ENCODE measurements at regions not wholly inside any gene's neighbourhood (a gene's known extent, or its start where the extent isn't known, plus 50 kb on each side); places are given as distances from the start of the nearest gene placed in this dataset.

DNA sequence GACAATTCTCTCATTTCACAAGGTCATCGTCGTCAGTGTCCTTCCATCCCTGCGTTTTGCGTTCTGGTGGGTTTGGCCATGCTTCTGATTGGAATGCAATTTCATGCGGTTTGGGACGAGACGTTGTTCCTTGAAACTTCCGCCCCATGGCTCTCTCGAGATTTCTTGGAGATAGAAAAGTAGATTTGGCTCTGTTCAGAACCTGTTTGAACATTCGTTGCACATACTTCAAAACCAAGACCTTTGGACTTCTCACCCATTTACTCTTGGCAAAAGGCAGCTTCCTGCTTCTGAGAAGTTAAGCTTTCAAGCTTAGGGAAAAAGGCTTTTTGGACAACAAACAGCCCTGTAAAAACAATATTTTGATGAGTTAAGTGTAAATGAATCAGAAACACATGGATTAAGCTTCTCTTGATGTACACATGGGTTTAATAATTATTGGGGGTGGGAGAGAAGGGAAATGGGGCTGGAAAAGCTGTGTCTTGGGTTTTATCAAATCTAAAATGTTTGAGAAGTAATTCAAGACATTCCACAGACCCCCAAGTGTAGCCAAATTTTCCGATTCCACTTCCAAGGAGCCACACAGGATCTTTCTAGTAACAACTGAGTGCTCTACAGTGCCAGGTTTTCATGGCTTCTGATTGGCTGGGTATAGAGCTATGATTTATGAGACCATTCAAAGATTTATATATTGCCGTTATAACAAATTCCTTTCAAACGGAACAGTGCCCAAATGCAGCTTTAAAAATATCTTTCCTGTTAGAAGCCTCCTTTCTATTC, 467.2 kb downstream of the MED13L start:
- Histone ChIP-seq H4K20me1 (replicated peaks; ENCODE audit: control insufficient read depth, insufficient read depth, low read length) (no peaks in the 10 kb centered on the region), H3K27me3 (ENCODE audit: control insufficient read depth in 2 of 2, insufficient read depth in 2 of 2, low read length in 2 of 2) (peaks cover 0 to 7% of the 10 kb centered on the region in 2 experiments; a peak in 1 of 5 replicates), H3K4me2 (ENCODE audit: insufficient read depth, low read length) (no peak overlapping the region), H2AFZ (ENCODE audit: low read depth, low read length) (no peak overlapping the region), H3K79me2 (ENCODE audit: control insufficient read depth, insufficient read depth, low read length) (no peaks in the 10 kb centered on the region), H3K4me3 (no peak overlapping the region), H3K36me3 (ENCODE audit: control insufficient read depth, insufficient read depth, low read length) (no peaks in the 10 kb centered on the region), H3K9me1 (ENCODE audit: control insufficient read depth, insufficient read depth, low read length) (no peaks in the 10 kb centered on the region), H3K9ac (ENCODE audit: insufficient read depth in 1 of 2, low read depth in 2 of 2, low read length in 2 of 2) (no peak overlapping the region), H3K4me1 (replicated peaks in 1 of 2; ENCODE audit: control insufficient read depth in 2 of 2, insufficient read depth in 2 of 2, low read length in 2 of 2) (no peaks in the 10 kb centered on the region), H3K27ac (ENCODE audit: extremely low read depth, low read depth, low read length) (no peak overlapping the region), H3K9me3 (replicated peaks; ENCODE audit: control insufficient read depth, insufficient read depth, low read depth, low read length) (no peaks in the 10 kb centered on the region; the same call in 1 of the 2 replicates)
- ATAC-seq (no peak), FAIRE-seq (no peak), DNase-seq (ENCODE audit: extremely low read depth in 1 of 4, low spot score in 3 of 4) (no peak)
- ChIA-PET CTCF (ENCODE audit: low intra/inter-chr PET ratio) (no interaction called here), POLR2A (interaction anchor here (0.5 kb wide), 1 partner anchor 414 kb away, joined by 3 read pairs; no protein-coding TSS in a partner anchor)
- WGBS (ENCODE audit: insufficient coverage, low coverage, missing lambda C conversion rate), result under 1% methylated on average over 13 of the region's 13 CpGs
- BruUV-seq (replicated peaks), result no TSS peak
- intact Hi-C loops (cut with micrococcal nuclease), result no loop called here
- in situ Hi-C loops (cut with MboI), result no loop called here
- no peak for TF ChIP-seq SMARCC2 (IDR thresholded peaks at IDR 0.05; ENCODE audit: low read depth)
- TF ChIP-seq, protein P1, sequence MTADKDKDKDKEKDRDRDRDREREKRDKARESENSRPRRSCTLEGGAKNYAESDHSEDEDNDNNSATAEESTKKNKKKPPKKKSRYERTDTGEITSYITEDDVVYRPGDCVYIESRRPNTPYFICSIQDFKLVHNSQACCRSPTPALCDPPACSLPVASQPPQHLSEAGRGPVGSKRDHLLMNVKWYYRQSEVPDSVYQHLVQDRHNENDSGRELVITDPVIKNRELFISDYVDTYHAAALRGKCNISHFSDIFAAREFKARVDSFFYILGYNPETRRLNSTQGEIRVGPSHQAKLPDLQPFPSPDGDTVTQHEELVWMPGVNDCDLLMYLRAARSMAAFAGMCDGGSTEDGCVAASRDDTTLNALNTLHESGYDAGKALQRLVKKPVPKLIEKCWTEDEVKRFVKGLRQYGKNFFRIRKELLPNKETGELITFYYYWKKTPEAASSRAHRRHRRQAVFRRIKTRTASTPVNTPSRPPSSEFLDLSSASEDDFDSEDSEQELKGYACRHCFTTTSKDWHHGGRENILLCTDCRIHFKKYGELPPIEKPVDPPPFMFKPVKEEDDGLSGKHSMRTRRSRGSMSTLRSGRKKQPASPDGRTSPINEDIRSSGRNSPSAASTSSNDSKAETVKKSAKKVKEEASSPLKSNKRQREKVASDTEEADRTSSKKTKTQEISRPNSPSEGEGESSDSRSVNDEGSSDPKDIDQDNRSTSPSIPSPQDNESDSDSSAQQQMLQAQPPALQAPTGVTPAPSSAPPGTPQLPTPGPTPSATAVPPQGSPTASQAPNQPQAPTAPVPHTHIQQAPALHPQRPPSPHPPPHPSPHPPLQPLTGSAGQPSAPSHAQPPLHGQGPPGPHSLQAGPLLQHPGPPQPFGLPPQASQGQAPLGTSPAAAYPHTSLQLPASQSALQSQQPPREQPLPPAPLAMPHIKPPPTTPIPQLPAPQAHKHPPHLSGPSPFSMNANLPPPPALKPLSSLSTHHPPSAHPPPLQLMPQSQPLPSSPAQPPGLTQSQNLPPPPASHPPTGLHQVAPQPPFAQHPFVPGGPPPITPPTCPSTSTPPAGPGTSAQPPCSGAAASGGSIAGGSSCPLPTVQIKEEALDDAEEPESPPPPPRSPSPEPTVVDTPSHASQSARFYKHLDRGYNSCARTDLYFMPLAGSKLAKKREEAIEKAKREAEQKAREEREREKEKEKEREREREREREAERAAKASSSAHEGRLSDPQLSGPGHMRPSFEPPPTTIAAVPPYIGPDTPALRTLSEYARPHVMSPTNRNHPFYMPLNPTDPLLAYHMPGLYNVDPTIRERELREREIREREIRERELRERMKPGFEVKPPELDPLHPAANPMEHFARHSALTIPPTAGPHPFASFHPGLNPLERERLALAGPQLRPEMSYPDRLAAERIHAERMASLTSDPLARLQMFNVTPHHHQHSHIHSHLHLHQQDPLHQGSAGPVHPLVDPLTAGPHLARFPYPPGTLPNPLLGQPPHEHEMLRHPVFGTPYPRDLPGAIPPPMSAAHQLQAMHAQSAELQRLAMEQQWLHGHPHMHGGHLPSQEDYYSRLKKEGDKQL (CRISPR knock-in tag; IDR thresholded peaks at IDR 0.05; ENCODE audit: borderline replicate concordance), result no peak
- no peak for TF ChIP-seq ZNF41 (CRISPR knock-in tag; conservative IDR thresholded peaks at IDR 0.05)
- TF ChIP-seq ARNT (IDR thresholded peaks at IDR 0.05), result no peak
- no peak for TF ChIP-seq ZBTB8A (IDR thresholded peaks at IDR 0.05; ENCODE audit: partially characterized antibody)
- TF ChIP-seq, protein P2, sequence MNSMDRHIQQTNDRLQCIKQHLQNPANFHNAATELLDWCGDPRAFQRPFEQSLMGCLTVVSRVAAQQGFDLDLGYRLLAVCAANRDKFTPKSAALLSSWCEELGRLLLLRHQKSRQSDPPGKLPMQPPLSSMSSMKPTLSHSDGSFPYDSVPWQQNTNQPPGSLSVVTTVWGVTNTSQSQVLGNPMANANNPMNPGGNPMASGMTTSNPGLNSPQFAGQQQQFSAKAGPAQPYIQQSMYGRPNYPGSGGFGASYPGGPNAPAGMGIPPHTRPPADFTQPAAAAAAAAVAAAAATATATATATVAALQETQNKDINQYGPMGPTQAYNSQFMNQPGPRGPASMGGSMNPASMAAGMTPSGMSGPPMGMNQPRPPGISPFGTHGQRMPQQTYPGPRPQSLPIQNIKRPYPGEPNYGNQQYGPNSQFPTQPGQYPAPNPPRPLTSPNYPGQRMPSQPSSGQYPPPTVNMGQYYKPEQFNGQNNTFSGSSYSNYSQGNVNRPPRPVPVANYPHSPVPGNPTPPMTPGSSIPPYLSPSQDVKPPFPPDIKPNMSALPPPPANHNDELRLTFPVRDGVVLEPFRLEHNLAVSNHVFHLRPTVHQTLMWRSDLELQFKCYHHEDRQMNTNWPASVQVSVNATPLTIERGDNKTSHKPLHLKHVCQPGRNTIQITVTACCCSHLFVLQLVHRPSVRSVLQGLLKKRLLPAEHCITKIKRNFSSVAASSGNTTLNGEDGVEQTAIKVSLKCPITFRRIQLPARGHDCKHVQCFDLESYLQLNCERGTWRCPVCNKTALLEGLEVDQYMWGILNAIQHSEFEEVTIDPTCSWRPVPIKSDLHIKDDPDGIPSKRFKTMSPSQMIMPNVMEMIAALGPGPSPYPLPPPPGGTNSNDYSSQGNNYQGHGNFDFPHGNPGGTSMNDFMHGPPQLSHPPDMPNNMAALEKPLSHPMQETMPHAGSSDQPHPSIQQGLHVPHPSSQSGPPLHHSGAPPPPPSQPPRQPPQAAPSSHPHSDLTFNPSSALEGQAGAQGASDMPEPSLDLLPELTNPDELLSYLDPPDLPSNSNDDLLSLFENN (IDR thresholded peaks at IDR 0.05; ENCODE audit: low read depth in 2 of 2, low read length in 2 of 2), result no peak
- TF ChIP-seq, protein P3, sequence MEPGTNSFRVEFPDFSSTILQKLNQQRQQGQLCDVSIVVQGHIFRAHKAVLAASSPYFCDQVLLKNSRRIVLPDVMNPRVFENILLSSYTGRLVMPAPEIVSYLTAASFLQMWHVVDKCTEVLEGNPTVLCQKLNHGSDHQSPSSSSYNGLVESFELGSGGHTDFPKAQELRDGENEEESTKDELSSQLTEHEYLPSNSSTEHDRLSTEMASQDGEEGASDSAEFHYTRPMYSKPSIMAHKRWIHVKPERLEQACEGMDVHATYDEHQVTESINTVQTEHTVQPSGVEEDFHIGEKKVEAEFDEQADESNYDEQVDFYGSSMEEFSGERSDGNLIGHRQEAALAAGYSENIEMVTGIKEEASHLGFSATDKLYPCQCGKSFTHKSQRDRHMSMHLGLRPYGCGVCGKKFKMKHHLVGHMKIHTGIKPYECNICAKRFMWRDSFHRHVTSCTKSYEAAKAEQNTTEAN (CRISPR knock-in tag; IDR thresholded peaks at IDR 0.05), result no peak
- no peak for TF ChIP-seq FOXA1 (IDR thresholded peaks at IDR 0.05; ENCODE audit: borderline replicate concordance)
- no peak for TF ChIP-seq SIN3A (IDR thresholded peaks at IDR 0.05; ENCODE audit: borderline replicate concordance in 2 of 2, control insufficient read depth in 1 of 2, low read depth in 2 of 2, low read length in 2 of 2)
- no peak for TF ChIP-seq NONO (IDR thresholded peaks at IDR 0.05; ENCODE audit: low read depth in 2 of 2, low read length in 1 of 2)
- TF ChIP-seq ZNF24 (IDR thresholded peaks at IDR 0.05), result no peak

All from K562 (cell line).